GM12872 (cell line): ENCODE measurements at regions not wholly inside any gene's neighbourhood (a gene's known extent, or its start where the extent isn't known, plus 50 kb on each side); places are given as distances from the start of the nearest gene placed in this dataset.

Source experiments
- CTCF ChIP-seq: IDR thresholded peaks from 3 replicates; pipeline ENCODE4 v1.5.1; 2011; ENCODE audit warnings: low read depth, mild to moderate bottlenecking, low read length, moderate library complexity; ENCODE audit not compliant: insufficient read depth

GRCh38 chr18:46207985-46208384 is 103.8 kb downstream of the HAUS1 start:
- TF ChIP-seq CTCF = no peak

GRCh38 chr18:46209161-46209560 is 105.0 kb downstream of the HAUS1 start:
- no peak for TF ChIP-seq CTCF

GRCh38 chr18:46211816-46212215 is 107.6 kb downstream of the HAUS1 start:
- no peak for TF ChIP-seq CTCF

GRCh38 chr18:46212398-46212797 is 108.2 kb downstream of the HAUS1 start:
- no peak for TF ChIP-seq CTCF

GRCh38 chr18:46213295-46213694 is 109.1 kb downstream of the HAUS1 start:
- peak; percentile 43; the same call in 2 of the 3 replicates for TF ChIP-seq CTCF

- TF ChIP-seq CTCF = no peak
Measured at GRCh38 chr18:46214435-46214834, 110.2 kb downstream of the HAUS1 start.

- no peak for TF ChIP-seq CTCF
Measured at GRCh38 chr18:46215902-46216723, 111.9 kb downstream of the HAUS1 start.
